GM18517 (cell line): ENCODE measurements at regions not wholly inside any gene's neighbourhood (a gene's known extent, or its start where the extent isn't known, plus 50 kb on each side); places are given as distances from the start of the nearest gene placed in this dataset.
"Not testable (repeated sequence)": the region's sequence is repeated elsewhere in the genome, so short reads cannot be mapped to it uniquely, and the experiment has no call there.

Experiments
- ATAC-seq: cut with Tn5 transposase; IDR thresholded peaks from one replicate; pipeline ENCODE4 v1.9.1; 2021; ENCODE audit warnings: mild to moderate bottlenecking, moderate library complexity; ENCODE audit not compliant: unreplicated experiment

DNA sequence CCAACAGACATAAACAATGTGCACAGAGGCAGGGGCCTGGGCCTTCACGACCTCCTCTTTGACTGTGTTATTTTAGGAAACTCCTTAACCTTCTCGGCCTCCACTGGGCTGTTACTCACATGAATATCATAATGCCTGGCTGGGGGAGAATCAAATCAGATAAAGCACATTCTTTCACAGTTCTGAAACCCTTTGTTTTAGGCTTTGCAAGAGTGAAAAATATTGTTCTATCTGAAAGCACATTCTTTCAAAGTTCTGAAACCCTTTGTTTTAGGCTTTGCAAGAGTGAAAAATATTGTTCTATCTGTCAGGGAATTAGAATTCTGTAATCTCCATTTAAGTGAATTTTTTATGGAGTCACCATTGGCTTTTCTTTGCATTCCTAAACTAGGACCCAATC is 50.7 kb upstream of the SYNDIG1 start:
- no peak for ATAC-seq

DNA sequence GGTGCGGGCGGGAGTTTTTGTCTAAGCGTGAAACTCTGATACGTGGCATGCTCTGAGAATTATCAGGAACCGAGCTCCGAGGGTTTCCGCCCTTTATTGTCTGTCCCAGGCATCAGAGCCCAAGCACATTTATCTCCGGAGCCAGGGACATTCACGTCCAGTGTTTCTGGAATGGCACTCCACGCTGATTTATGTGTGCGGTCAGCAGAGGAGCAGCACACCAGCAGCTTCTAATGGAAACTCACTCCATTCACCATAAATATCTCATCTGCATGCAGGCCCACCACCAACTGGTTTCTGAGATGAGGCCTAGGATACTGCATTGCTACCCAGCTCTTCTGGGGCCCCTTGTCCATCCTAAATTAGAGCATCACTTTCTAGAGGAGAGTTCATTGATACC is 51.9 kb upstream of the SYNDIG1 start:
- ATAC-seq, result no peak

DNA sequence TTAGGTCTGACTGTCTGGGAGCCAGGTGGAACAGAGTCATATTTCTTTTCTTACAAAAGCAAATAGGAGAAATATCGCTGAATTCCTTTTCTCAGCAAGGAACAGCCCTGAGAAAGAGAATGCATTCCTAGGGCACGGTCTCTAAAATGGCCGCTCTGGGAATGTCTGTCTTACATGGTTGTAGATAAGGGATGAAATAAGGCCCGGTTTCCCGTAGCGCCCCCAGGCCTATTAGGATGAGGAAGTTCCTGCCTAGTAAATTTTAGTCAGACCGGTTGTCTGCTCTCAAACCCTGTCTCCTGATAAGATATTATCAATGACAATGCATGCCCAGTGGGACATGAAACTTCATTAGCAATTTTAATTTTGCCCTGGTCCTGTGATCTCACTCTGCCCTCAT is 54.0 kb upstream of the SYNDIG1 start:
- ATAC-seq, result not testable (repeated sequence)

DNA sequence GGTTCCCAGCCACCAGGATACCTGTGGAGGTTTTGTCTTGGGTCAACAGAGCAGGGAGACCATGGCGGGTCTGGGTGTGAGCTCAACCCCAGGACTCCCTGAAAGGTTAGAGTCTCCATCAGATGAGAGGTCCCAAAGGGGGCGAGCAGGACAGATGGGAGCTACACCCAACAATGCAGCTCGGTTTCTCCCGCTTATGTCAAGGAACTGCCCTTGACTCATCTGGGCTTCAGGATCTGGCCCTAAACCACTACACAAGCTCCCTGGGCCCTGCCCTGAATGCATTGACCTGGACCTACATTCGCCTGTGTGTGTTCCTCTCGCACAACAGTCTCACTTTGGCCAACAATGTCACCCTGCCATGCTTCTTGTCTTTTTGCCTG is 57.6 kb upstream of the SYNDIG1 start:
- ATAC-seq, result no peak

DNA sequence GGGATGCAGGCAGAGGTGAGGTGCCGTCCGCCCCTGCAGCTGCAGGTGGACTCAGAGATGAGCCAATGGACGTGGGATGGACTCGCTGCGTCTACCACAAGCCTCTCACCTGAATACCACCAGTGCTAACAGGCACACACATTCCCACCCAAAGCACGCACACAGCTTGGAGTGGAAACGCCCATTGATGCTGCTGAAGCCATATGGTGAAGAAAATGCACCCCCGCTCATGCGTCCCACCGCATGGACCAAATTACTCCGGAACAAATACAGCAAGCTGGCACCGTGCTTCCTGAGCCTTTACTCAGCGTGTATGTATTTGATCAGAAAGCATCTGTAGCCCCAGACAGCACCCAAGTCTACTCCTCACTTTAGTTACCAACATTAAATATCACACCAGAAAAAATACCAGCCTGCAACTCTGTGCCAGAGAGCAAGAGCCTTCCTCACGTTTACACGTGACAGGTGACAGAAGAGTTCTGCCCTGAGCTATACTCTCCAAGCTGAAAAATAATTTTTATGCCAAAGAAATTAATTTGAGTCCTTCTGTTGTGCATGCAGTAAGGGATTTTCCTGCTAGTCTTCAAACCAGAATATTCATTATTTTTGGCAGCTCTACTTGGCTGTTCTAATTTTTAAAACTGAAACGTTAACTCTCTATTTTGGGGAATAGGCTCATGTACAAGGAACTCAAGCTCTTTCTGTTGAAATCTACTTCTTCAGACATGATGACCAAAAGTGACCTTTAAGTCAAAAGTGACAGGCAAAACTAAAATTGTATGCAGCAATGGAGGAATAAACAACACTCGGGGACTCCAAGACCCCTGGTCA is 58.2 kb upstream of the SYNDIG1 start:
- ATAC-seq, result no peak

DNA sequence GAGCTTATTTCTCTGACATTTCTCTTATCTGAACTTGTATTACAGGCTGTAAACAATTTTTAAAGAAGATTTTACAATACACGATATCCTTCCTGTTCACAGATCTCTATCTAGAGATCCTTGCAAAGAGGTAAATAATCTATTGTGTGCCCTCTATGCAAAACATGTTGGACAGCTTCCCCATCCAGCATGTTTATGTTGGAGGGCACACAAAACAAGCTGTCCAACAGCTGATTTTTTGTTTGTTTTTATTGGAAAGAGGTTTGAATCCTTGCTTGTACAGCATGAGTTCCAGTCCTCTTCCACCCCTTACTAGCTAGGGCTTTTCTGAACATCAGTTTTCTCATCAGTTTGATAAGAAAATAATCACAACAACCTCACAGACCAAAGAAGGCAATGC is 62.3 kb upstream of the SYNDIG1 start:
- ATAC-seq, result no peak

DNA sequence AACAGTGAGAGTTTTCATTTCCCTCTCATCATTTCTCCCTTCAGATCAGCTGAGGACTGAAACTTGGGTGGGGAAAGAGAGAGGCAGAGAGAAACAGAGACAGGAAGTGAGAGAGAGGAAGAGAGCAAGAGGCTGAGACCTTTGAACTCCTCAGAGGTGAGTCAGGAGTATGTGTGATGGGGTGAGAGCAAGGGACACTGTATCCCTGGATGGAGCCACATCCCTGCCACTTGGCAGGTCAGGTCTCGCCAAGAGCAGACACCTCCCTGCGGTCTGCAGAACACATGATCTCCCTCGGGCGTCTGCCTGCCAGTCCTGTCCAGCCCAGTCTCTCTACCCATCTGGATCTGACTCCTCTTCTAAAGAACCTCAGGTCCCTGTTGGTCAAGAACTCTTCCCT is 62.7 kb upstream of the SYNDIG1 start:
- no peak for ATAC-seq

DNA sequence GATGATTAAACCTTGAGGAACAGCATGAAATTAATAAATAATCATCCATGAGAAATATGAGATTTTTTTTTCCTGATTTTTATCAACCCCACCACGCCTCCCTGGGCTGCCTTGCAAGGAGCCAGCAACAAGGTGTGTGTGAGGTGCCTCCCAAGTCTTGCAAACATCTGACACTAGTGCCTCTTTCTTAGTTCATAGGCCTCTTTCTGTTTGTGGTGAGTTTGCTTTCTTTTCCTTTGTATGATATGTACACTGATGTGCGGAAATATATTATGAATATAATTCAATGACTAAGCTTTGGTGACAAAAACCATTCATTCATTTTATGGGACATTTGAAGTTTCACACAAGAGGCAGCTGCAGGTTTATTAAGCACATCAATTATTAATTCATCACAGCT is 63.2 kb upstream of the SYNDIG1 start:
- no peak for ATAC-seq

DNA sequence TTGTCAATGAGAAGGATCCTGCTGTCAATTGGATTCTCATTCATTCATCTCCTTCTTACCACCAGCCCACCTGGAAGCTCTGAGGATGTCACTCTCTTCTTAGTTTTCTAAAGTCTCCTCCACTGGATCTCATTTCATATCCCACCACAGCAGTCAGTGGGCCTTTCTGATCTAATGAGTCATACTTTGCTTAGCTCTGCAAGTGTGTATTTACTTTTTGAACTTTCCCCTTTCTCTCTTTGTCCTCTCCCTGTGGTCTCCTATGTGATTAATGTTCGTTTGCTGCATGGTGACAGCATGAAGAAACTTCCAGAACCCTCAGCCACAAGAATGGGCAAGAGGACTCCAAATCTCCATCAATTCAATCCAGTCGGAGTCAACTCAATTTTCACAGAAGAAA is 63.6 kb upstream of the SYNDIG1 start:
- no peak for ATAC-seq

DNA sequence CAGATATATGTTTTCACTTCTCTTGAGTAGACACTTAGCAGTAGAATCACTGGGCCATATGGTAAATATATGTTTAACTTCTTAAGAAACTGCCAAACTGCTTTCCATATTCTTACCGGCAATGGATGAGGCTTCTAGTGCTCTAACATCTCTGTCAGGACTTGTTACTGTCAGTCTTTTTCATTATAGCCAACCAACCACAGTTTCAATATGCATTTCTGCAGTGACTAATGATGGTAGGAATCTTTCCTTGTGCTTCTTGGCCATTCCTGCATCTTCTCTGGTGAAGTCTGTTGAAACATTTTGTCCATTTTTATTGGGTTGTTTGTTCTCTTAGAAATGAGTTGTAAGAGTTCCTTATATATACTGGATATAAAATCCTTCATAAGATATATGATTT is 66.0 kb upstream of the SYNDIG1 start:
- ATAC-seq, result no peak

DNA sequence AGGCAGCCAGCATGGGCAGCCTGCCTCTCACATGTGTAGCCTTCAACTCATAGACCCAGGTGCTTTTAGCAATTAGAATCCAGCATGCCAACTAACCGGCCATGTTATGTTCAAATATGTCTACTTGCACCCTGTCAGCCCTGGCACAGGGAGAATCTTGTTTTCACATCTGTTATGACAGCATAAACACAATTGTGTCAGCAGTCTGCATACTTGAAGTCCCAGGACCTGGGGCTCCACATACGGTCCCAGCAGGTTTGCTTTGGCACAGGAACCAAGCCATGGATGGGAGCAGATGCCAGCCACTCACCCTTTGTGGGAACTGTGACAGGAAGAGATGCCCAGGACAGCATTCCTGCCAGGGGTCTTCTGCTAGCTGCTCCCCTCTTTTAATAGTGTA is 67.2 kb upstream of the SYNDIG1 start:
- no peak for ATAC-seq

DNA sequence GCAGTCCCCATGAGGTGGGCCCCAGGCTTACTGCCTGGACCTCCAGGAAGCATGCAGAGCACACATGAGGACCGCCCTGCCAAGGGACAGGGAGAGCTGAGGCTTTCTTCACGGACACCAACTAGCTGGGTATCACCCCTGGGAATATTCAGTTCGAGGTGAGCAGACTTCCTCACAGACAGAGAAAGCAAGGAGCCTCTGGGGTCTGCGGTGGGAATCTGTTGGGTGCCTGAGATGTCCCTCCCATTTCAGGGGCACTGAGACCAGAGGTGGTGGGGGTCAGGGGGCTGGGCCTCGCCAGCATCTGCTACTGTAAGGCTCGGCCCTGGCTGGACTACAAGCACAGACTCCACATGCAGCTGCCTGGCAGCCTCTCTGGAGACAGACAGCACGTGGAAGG is 74.3 kb upstream of the SYNDIG1 start:
- ATAC-seq, result no peak

DNA sequence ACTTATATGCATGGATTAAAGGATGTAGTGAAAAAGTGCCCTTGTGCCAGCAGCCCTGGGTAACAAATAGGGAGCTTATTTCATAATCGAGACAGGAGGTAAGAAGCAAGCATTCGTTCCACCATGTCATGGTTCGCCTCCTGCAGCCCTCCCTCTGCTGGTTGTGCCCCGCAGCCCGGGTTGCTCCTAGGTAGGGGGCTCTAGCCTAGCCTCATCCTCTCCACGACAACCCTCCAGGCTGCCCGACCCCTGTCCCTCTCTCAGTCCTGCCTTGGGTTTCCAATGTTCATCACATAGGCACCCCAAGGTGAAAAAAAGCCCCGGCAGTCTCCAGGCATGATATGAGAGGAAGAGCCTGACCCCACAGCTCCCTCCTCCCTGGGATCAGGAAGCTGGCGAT is 75.5 kb upstream of the SYNDIG1 start:
- ATAC-seq, result no peak

DNA sequence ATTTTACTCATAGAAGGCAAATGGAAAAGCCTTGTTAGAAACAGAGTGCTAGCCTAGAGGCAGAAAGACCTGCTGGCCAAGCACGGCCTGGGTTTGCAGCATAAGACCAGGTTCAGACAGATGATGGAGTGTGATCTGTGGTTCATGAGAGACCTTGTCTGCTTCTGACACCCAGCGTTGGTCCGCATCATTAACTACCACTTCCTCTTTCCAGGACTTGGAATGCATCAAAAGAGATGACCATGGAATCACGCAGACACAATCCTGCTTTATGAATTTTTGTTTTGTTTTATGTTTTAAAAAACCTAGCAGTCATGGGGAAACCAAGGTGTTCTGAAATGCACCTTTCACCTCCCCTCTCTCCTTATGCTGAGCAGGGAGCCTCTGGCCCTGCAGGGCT is 76.8 kb upstream of the SYNDIG1 start:
- no peak for ATAC-seq

DNA sequence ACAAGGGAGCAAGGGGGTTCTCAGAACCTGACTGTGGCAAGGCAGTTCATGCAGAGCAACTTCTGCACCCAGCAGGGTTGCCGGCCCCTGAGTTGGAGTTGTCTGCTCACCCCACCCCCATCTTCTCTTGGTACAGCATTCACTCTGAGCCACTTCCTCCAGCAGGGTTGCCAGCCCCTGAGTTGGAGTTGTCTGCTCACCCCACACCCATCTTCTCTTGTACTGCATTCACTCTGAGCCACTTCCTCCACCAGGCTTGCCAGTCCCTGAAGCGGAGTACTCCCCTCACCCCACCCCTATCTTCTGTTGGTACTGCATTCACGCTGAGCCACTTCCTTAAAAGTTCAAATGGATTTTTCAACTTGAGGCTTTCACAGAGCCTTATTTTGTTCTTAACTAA is 79.7 kb upstream of the SYNDIG1 start:
- no peak for ATAC-seq

DNA sequence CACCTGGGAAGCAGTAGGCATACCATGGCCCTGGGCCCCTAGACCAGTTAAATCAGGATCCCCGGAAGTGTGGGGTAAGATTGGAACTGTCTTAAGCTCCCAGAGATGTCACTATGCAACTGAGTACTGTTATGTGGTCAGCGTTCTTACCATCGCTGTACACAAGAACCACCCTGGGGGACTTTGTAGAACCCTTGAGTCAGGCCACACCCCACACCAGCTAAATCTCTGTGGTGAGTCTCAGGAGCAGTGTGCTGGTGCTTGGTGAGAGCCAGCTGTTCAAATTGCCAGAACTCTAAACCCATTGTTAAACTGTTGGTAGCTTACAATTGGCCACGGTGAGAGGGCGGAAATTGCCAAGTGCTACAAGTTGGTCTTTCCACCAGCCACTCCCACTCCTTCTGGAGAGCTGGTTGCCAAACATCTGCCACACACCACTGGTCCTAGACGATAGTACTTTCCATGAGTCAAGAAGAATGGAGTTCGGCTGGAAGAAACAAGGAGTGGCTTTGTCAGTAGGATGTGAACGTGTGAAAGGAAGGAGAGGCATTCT is 80.5 kb upstream of the SYNDIG1 start:
- ATAC-seq, result no peak

DNA sequence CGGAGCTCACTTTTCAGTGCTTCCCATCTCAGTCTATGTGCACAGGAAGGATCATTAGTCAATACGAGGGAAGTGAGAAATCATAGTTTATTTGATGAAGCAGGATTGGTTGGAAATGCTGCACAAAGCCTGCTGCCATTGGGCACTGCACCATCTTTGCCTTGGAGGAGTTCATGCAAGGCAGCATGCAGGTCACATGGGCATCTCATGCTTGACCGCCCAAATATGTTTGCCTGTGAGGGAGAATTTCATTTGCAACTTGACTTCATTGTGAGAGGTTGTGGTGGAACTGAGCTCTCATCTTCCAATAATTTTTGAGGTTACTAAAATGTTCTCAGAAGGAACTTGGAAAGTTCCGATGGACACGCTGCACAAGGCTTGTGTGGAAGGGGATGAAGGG is 83.9 kb upstream of the SYNDIG1 start:
- ATAC-seq, result no peak

DNA sequence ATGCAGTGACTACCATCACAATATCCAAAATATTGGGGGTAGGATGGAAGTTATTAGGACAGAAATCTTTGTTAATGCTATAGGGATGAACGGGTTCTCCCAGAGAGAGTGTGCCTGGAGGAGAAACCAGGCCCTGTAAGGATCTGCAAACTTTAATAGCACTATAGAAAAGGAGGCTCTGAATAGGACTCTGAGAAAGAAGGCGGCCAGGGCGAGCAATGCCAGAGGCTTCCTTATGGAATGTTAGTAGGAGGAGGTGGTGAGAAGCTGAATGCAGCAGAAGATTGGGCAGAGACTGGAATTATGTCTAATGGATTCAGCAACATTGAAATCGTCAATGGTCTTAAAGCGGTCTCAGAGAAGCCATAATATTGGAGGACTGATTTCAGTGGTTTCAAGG is 84.6 kb upstream of the SYNDIG1 start:
- no peak for ATAC-seq

DNA sequence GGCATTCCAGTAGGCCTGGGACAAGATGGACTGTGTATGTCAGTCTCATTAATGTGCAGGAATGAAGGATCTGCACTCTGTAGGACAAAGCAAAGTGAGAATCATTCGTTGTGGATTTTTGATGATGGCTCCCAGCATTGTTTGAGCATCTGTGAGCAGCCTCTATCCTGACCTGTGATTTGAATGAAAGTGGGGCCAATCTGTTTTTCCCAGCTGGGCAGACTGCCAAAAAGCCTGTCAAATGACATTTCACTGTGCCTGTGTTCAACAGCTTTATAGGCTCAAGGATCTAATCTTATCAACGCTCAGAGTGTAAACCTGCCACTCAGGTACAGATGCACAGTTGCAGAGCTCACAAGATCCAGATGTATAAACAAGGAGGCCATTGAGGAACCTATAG is 86.7 kb upstream of the SYNDIG1 start:
- ATAC-seq, result no peak

DNA sequence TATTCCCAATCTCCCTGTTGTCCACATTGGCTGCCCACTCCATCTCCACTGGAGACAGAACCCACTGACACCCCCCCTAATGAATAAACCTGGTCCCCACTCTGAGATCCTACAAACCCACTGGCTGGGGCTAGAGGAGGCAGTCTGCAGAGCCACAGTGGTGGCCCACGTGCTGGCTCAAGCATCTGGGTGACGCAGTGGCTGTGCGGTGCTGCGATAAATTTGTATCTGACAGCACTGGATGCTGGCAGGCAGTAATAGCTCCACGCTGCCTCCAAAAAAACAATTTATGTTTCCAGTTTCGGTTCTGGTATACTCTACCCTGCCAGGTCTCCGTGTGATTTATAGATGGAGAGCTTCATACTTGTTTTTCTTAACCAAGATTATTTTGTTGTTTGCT is 87.1 kb upstream of the SYNDIG1 start:
- ATAC-seq, result no peak

DNA sequence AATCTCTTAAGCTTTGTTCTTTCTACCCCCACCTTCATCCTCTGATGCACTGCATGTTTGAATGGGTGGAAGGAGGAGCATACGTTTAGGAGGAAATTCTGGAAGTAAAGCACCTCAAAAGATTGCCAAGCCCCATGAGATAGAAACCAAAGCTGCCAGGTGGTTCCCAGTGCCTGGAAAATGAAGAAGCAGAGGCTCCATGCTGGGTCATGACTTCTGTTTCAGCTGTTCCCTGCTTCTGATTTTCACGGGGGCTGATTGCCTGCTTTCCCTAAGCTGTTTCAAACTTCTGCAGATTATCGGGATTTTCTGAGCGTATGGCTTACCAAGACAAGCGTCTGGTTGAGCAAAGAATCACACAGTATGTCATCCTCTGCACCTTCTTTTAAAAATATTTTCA is 87.5 kb upstream of the SYNDIG1 start:
- no peak for ATAC-seq

DNA sequence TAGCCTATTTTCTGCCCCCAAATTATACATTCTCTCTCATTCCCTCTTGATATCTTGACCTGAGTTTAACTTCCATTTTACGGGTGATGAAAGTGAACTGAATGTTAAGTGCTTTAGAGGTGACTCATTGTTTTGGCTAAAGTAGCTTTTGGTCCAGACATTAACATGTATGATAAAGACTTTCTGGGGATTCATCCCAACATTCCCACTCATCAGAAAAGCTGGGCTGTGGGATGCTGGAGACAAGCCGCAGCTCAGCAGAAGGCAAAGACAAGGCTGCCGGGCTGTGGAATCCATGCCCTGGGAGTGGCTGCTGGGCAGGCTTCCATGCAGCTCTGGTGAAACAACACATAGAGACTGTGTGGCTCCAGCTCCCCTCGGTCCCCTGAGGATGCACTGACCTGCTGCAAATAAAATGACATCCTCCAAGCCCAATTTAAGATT is 89.9 kb upstream of the SYNDIG1 start:
- ATAC-seq, result no peak
